GM19240 (cell line): ENCODE measurements at regions not wholly inside any gene's neighbourhood (a gene's known extent, or its start where the extent isn't known, plus 50 kb on each side); places are given as distances from the start of the nearest gene placed in this dataset.
"Not testable (repeated sequence)": the region's sequence is repeated elsewhere in the genome, so short reads cannot be mapped to it uniquely, and the experiment has no call there.

Experiments
- DNase-seq: peaks from one replicate; pipeline ENCODE4 v3.0.0; 2011; ENCODE audit warnings: low spot score; ENCODE audit not compliant: insufficient read length

DNA sequence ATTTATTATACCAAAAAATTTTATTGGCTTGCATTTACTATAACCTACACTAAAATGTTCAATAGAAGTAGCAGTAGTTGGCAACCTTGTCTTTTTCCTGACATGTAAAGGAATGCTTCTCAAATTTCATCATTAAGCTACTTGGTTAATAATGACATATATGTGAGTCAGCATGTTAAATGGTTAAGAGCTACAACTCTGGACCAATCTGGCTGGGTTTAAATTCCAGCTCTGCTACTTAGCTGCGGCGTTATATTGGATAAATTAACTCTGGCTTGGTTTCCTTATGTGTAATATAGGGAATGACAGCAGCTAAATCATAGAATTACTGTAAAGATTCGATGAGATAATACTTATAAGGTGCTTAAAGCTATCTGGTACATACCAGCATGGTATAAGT is 53.7 kb upstream of the OTOGL start:
- no peak for DNase-seq

DNA sequence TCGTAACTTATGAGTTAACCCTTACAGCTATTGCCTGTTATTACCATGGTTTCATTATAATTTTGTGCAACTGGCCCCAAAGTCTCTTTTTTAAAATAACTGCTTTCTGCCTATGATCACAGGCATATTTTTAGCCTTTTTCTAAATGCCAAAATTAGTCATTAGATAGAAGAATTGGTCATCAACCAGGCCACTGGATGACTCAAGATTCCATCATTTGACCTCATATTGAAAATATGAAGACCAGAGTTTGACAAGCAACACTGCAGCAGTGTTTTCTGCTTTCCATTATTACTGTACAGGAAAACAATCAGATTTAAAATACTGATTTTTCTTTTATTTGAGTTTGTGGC is 54.7 kb upstream of the OTOGL start:
- no peak for DNase-seq

DNA sequence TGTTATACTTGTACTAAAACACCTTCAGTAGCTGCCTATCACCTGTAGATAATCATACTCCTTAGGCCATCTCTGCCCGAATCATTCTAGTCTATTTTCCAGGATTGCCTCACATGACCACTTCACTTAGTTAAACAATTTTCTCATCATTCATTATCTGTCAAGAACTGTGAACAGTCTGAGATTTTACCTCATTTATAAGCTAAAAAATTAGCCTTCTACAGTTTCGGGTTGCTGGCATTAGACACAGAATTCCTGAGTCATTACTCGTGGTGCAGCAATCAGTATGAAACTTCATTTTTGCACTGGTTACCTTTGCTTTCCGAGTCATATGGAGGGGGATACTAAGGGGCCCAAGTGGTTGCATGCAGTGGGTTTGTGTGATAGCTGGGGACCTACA is 57.6 kb upstream of the OTOGL start:
- DNase-seq: no peak

DNA sequence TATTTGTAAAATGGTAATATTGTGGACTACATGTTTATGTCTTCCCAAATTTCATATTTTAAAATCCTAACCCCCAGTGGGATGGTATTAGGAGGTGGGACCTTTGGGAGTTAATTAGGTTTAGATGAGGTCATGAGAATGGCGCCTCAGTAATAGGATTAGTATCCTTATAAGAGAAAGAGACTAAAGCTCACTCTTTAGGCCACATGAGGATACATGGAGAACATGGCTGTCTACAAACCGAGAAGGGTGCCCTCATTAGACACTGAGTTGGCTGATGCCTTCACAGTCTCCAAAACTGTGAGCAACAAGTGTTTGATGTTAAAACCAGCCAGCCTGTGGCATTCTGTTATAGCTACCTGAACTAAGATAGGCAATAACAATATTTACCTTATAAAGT is 58.3 kb upstream of the OTOGL start:
- DNase-seq: no peak

DNA sequence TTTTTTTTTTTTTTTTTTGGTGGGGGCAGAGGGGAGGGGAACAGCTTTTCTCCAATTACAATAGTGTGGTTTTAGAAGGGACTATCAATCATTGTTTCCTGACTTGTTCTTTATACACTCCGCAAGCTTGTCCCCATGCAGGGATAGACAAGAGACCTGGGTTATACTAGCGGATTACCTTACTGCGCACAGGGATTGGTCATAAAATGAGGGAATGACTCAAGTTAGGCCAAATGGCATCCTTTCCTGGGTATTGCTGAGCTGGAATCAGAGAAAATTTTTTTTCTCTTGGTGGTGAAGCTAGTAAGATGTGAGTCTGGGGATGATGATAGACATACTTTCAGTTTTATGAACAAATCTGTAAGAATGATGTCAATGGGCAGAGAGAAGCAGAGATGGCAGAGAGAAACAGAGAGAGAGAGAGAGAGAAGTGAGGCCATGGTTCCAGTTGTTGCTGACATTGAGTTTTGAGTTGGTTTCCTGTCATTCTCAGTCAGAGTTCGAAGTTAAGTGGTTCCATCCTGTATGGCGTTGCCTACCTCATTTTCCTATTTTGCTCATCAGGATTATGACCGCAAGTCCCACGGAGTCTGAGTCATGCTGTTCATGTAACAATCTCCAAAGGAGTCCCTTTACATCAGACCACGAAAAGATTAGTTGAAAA is 59.1 kb upstream of the OTOGL start:
- no peak for DNase-seq

DNA sequence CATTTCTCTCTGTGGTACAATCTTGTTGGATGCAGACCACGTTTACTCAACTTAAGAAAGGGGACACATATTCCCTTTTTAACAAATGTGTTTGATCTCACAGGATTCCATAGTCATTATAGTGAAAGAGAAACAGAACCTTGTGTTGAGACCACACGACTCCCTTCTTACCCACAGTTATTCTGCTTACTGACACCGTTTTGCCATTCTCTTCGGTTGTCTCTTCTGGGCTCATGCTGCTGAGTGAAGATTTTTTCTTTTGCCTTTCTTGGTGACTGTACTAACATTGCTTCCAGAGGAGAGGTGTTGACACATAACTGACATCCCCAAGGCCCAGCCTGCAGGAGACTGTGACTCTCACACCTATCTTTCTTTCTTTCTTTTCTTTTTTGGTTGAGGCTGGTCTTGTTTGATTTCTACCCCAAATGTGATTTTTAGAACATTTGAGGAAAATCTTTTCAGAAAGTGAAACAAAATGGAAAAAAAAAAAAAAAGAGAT is 61.2 kb upstream of the OTOGL start:
- no peak for DNase-seq

DNA sequence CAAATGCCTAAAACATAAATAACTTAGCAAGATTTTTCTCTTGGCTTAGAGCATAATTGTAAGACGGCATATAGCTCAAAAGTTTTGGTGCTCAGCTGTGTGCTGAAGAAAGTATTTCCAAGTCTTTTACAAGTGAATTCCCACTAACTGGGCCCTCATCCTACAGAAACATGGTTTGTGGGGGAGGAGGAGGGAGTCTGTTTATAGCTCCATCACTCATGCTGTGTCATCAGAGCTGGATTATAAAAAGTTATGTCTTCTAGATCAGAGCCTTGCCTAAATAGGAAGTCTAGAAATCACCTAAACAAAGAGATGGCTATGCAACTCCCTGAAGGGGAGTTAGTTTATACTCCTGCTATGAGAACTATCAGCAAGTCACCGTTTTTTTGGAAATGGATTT is 65.9 kb upstream of the OTOGL start:
- no peak for DNase-seq

DNA sequence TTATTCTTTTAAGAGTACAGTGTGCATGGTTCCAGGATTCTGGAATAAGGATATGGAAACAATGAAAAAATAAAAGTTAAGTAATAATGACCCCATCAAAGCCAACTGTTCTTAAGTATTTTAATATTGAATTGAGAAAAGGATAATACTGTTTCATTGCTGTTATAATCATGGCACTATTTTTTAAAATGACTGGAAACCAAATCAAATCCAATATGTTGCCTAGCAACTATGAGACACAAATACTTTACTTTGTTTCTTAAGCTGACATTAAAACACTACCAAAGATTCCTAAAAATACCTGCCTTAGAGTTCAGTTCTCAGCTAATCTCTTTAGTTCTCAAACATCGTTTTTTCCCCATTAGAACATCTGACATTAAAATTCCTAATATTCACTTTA is 66.4 kb upstream of the OTOGL start:
- no peak for DNase-seq

DNA sequence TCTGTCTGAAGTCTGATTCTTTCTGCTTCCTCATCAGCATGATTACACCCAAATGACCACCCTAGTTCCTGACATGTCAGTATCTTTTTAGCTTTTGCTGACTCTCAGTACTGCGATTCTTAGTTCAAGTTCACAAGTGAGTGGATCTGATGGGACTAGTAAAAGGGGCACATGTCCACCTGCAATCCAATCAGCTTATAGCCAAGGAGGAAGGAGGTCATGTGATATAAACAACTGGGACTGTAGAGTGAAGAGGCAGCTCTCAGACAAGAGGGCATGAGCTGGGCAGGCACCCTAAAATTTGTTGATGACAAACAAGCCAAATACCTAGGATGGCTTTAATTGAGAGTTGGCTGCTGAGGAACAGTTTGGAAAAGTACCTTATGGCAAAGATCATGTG is 68.1 kb upstream of the OTOGL start:
- DNase-seq: no peak

DNA sequence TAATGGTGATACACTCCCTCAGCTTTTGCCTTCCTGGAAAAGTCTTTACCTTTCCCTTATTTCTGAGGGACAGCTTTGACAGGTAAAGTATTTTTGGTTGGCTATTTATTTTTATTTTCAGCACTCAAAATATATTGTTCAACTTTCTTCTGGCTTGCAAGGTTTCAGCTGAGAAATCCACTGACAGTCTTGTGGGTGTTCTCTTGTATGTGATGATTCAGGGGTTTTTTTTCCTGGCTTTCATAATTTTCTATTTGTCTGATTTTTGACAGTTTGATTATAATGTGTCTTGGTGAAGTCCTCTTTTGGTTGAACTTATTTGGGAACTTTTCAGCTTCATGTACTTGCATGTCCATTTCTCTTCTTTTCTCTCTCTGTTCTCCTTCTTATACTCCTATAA is 73.7 kb upstream of the OTOGL start:
- DNase-seq: no peak

DNA sequence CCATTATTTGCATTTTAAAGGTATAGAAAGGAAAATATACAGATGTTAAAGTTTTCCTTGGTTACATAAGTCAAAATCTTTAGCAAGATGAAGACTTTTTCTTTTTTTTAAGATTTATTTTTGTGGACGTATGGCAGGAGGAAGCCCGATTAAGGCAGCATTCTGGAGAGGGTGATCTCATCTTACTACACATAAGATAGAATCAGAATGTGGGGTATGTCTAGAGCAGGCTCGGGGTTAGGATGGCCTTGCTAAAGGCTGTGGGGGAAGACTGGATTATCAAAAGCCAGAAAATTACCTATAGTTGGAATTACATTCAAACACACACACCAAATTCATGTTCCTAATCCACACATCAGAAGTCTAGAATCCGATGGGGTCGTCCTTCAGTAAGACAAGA is 79.6 kb upstream of the OTOGL start:
- no peak for DNase-seq

DNA sequence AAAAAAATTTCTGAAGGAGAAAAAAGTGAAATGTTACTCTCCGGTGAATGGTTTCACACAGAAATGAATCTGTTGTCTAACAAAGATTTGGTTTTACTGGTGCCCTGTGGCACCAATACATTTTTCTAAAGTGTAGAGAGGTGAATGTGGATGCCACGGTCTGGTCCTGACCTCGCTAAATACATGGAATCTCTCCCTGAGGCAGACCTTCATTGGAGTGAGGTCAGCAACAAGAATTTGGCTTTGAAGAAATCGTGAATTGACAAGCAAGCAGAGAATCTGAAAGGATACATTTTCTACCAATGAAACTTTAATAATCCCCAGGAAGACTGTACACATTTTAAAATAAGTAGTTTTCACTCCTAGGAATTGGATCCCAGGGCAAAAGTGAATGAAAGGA is 81.2 kb upstream of the OTOGL start:
- DNase-seq: no peak

DNA sequence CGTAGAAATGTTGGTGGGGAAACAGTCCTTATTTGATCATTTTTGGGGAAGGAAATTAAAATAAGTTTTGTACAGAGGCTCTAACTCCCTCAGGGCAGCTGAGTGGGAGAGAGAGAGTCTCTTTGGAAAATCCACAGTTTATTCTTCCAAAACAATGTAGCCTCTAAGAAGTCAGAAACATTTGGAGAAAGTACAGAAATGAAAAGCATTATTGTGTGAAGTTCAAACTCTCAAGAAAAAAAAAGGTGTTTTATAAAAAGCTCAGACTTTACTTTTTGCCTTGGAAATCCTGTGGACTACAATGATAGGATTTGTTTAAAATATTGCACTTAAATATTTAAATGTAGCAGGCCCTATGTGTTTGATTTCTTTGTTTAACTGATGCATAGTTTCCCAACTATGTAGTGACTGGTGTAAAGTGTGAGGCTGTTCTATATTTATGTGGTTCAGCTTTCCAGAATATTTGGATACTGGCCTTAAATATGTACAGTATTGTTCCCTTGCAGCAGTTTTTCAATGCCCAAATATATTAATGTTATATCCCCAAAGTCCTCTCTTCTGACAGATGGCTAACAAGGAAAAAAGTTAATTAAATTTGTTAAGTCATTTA is 82.0 kb upstream of the OTOGL start:
- no peak for DNase-seq

DNA sequence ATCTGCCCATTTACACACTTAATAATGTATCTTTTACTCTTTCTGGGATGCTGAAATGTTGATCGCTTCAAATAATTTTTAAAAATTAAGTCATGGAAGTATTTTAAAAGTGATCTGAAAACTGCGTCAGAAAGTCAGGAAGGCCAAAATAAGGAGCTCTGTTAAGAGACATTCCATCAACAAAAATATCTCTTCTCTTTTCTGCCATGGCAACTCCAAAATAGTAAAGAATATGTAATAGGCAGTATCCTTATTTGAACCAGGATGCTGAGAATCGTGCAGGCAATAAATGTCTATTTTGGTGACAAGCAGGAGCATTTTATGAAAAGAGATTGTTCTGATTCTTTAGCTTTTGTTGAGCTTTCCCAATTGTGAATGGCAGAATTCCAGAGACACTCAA is 81.8 kb upstream of the PPP1R12A start:
- DNase-seq: no peak

DNA sequence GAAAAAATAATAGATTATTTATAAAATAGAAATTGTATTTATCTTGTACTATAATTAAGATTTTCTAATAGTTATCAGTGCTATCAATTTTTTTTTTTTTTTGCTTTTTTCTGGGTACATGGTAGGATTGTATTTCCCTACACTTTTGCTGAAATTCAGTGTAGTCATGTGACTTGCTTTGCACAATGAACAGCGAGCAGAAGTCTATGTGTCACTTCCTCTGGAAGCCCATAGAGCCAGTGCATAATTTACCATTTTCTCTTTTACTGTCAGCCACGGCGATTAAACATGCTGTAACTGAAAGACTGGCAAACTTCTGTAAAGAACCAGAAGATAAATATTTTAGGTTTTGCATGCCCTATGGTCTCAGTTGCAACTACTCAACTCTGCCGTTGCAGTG is 80.8 kb upstream of the PPP1R12A start:
- DNase-seq: no peak

DNA sequence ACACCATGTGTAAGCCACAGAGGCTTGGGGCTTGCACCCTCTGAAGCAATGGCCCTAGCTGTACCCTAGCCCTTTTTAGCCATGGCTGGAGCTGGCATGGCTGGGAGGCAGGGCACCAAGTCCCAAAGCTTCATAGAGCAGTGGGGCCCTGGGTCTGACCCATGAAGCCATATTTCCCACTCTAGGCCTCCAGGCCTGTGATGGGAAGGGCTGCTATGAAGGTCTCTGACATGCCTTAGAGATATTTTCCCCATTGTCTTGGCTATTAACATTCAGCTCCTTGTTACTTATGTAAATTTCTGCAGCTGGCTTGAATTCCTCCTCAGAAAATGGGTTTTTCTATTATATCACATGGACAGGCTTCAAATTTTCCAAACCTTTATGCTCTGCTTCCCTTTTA is 68.8 kb upstream of the PPP1R12A start:
- DNase-seq: not testable (repeated sequence)

DNA sequence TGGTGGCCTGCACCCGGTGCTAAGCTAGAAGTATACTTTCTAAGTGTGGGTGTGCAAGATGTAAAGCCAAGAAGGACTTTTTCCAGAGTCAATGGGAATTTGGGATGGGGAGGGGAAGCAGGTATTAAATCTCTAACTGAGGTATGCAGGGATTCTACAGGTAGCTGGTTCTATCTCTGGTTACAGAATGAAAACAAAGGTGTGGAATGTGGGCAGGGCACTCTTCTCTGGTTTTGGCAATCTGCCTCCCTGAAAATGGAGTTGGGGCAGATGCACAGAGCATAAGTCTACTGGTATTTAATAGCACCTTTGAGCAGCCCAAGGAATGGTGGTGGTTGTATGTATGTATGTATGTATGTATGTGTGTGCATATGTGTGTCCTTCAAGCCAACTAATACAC is 66.7 kb upstream of the PPP1R12A start:
- DNase-seq: no peak

DNA sequence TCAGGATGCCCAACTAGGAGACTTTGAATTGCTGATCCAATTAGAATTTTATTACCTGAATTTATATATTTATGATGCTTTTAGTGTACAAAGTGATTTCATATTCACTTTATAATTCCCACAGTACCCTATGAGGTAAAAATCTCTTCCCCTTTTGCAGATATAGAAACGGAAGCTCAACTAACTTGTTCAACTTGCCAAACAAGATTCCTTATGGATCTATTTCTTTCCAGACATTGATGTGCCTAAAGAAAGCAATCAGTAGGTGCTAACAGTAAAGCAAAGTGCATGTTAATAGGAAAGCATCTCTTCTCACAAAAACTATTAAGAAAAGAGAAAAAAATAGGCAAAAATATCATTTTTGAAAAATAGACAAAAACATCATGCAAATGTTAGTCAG is 65.9 kb upstream of the PPP1R12A start:
- no peak for DNase-seq

DNA sequence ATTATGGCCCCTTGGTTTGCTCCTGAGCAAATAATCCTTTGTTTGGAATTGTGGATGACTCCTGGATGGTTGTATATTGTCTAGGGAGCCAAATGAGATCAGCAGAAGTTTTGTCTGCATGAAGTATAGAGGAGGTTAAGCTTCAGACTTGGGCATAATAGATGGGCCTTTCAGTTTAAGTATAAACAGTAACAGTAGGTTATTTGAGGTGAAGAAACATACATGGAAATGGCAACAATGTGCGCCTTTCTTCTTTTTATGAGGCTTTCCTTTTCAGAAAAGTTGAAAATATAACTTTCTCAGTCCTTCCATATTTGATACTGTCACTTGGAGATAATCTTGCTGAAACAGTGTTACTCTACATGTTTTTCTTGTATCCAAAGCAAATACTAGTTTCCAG is 63.7 kb upstream of the PPP1R12A start:
- DNase-seq: no peak

DNA sequence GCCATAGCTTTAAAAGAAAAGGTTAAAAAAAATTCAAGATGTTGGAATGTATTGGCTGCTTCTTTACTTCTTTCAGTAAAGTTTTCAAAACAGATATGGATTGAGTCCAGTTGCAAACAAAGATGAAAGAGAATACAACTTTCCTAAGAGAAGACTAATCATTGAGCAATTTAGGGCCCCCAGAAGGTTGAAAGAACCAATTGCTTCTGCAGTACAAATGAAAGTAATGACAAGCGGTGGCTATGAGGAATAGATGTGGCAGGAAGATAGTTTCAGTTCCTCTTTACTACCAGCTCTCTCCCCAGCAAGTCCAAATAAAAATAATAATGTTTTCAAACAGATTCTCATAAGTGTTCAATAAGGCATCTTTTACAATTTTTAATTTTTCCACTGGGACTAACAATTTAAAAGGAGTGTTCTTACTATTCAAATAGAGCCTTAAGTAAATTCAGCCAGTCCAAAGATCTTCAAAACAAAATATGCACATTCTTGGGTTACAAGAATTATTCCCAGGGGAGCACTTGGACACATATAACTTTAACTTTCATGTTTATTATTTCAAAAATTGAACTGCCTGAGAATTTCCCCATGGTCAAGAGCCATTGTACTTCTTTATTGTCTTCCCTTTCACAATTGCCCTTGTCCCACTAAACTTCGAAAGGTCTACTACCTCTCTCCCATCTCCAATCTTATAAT is 62.3 kb upstream of the PPP1R12A start:
- peak; percentile 53 for DNase-seq

DNA sequence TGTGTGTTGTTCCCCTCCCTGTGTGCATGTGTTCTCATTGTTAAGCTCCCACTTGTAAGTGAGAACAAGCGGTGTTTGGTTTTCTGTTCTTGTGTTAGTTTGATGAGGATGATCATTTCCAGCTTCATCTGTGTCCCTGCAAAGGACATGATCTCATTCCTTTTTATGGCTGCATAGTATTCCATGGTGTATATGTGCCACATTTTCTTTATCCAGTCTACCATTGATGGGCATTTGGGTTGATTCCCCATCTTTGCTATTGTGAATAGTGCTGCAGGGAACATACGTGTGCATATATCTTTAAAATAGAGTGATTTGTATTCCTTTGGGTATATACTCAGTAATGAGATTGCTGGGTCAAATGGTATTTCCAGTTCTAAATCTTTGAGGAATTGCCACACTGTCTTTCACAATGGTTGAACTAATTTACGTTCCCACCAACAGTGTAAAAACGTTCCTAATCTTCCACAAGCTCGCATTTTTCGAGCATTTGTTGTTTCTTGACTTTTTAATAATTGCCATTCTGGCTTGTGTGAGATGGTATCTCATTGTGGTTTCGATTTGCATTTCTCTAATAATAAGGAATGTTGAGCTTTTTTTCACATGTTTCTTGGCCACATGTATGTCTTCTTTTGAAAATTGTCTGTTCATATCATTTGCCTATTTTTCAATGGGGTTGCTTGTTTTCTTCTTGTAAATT is 60.6 kb upstream of the PPP1R12A start:
- not testable (repeated sequence) for DNase-seq

DNA sequence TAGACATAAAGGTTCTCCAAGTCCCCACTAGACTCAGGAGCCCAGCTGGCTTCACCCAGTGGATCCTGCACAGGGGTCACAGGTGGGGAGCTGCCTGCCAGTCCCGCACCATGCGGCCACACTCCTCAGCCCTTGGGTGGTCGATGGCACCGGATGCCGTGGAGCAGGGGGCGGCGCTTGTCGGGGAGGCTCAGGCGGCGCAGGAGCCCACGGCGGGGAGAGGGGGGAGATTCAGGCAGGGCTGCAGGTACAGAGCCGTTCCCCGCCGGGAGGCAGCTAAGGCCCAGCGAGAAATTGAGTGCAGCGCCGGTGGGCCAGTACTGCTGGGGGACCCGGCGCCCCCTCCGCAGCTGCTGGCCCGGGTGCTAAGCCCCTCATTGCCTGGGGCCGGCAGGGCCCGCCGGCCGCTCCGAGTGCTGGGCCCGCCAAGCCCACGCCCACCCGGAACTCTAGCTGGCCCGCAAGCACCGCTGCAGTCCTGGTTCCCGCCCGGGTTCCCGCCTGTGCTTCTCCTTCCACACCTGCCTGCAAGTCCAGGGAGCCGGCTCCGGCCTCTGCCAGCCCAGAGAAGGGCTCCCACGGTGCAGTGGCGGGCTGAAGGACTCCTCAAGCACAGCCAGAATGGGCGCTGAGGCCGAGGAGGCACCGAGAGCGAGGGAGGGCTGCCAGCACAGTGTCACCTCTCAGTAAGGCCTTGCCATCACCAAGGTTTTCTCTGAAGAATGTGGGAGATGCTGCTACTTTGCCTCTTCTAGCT is 58.4 kb upstream of the PPP1R12A start:
- DNase-seq: no peak
